ENCODE measurements at regions not wholly inside any gene's neighbourhood (a gene's known extent, or its start where the extent isn't known, plus 50 kb on each side); places are given as distances from the start of the nearest gene placed in this dataset.

DNA sequence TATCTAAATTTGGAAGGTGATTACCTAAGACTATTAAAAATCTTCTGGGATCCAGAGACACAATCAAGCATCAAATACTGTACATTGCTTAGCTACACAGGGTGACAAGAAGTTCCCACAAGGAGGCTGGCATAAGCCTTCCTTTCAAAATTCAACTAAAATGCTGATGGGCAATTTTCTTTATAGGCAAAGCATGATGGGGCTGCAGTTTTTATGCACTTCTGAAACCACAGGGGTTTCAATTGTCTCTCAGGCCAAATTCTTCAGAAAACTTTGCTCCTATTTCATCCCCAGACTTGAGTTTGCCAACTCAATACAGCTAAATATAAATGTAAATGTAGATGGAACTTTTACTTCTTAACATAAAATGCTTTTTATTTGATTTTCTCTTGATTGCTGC, 241.6 kb downstream of the ZPLD1 start:
- Histone ChIP-seq H3K4me1 (no peaks in the 10 kb centered on the region), H3K9me3 (no peaks in the 10 kb centered on the region)

GRCh38 chr3:102682741-102683140, 247.9 kb downstream of the ZPLD1 start:
- H3K4me3 ChIP-seq = no peak overlapping the region
- no peaks in the 10 kb centered on the region for H3K4me1 ChIP-seq
- H3K27ac ChIP-seq = no peak overlapping the region
- no peaks in the 10 kb centered on the region for H3K9me3 ChIP-seq
- no peaks in the 10 kb centered on the region for H3K27me3 ChIP-seq
- no peaks in the 10 kb centered on the region for H3K36me3 ChIP-seq
- TF ChIP-seq POLR2A (IDR thresholded peaks at IDR 0.05) = no peak
- TF ChIP-seq, protein P1, sequence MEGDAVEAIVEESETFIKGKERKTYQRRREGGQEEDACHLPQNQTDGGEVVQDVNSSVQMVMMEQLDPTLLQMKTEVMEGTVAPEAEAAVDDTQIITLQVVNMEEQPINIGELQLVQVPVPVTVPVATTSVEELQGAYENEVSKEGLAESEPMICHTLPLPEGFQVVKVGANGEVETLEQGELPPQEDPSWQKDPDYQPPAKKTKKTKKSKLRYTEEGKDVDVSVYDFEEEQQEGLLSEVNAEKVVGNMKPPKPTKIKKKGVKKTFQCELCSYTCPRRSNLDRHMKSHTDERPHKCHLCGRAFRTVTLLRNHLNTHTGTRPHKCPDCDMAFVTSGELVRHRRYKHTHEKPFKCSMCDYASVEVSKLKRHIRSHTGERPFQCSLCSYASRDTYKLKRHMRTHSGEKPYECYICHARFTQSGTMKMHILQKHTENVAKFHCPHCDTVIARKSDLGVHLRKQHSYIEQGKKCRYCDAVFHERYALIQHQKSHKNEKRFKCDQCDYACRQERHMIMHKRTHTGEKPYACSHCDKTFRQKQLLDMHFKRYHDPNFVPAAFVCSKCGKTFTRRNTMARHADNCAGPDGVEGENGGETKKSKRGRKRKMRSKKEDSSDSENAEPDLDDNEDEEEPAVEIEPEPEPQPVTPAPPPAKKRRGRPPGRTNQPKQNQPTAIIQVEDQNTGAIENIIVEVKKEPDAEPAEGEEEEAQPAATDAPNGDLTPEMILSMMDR (IDR thresholded peaks at IDR 0.05) = no peak
- no peak for DNase-seq
- intact Hi-C loops (cut with DNase I; ENCODE audit: low total_unique reads) = no loop called here

More for the DNA sequence above, 241.6 kb downstream of the ZPLD1 start:
- Histone ChIP-seq H3K27me3 (no peaks in the 10 kb centered on the region), H3K4me3 (no peak overlapping the region), H3K27ac (no peak overlapping the region), H3K36me3 (no peaks in the 10 kb centered on the region)
- TF ChIP-seq POLR2A (IDR thresholded peaks at IDR 0.05) = no peak
- TF ChIP-seq, protein P1 (IDR thresholded peaks at IDR 0.05) = no peak
- no peak for DNase-seq
- intact Hi-C loops (cut with DNase I; ENCODE audit: low total_unique reads) = no loop called here

DNA sequence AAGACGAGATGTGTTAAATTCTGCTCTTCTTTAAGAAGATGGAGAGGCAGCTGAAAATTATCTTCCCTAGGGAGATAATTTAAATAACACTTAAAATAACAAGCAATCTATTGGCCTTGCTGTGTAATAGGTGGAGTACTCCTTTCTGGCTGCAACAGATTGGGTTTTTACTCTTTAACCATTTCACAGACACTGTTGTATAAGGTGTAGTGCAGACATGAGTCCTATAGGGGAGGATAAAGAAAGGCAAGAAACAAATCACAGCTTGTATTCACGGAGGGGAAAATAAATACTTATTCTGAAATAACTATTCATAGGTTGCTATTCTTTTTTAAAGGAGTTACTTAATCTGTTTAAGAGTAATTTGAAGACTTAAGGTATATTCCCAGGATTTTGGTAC, 252.0 kb downstream of the ZPLD1 start:
- TF ChIP-seq, protein P1 (IDR thresholded peaks at IDR 0.05) = no peak
- TF ChIP-seq POLR2A (IDR thresholded peaks at IDR 0.05) = no peak
- no peak overlapping the region for H3K27ac ChIP-seq
- intact Hi-C loops (cut with DNase I; ENCODE audit: low total_unique reads) = no loop called here

GRCh38 chr3:102687851-102688555, 253.2 kb downstream of the ZPLD1 start:
- H3K4me3 ChIP-seq = no peak overlapping the region
- H3K9me3 ChIP-seq = no peaks in the 10 kb centered on the region
- TF ChIP-seq, protein P1 (IDR thresholded peaks at IDR 0.05) = no peak
- TF ChIP-seq POLR2A (IDR thresholded peaks at IDR 0.05) = no peak
- H3K4me1 ChIP-seq = no peaks in the 10 kb centered on the region
- intact Hi-C loops (cut with DNase I; ENCODE audit: low total_unique reads) = no loop called here
- no peaks in the 10 kb centered on the region for H3K27me3 ChIP-seq
- no peak for DNase-seq
- H3K36me3 ChIP-seq = no peaks in the 10 kb centered on the region
- no peak overlapping the region for H3K27ac ChIP-seq

More for the DNA sequence above, 252.0 kb downstream of the ZPLD1 start:
- no peaks in the 10 kb centered on the region for H3K4me1 ChIP-seq
- no peak overlapping the region for H3K4me3 ChIP-seq
- no peak for DNase-seq
- no peaks in the 10 kb centered on the region for H3K27me3 ChIP-seq
- no peaks in the 10 kb centered on the region for H3K9me3 ChIP-seq
- H3K36me3 ChIP-seq = no peaks in the 10 kb centered on the region

DNA sequence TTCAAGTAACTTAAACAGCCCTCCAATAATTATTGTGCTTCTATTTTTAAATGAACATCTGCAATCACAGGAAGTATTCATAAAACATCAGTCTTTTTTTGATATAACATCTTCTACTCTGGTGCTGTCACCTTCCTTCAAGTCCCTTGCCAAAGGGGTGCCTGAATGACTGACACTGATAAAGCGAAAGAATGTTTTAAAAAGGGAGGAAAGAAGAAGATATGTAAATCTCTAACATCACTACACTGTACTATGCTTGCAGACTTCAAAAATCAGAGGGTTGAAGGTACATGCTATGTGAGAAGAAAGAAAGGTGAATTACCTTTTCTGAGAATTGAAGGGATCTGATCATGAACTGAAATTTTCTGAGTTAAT, 253.7 kb downstream of the ZPLD1 start:
- TF ChIP-seq POLR2A (IDR thresholded peaks at IDR 0.05) = no peak
- TF ChIP-seq, protein P1 (IDR thresholded peaks at IDR 0.05) = no peak

More for the DNA sequence above, 253.7 kb downstream of the ZPLD1 start:
- no peak overlapping the region for H3K27ac ChIP-seq
- intact Hi-C loops (cut with DNase I; ENCODE audit: low total_unique reads) = no loop called here
- H3K4me1 ChIP-seq = no peaks in the 10 kb centered on the region
- H3K4me3 ChIP-seq = no peak overlapping the region
- no peaks in the 10 kb centered on the region for H3K9me3 ChIP-seq
- H3K27me3 ChIP-seq = no peaks in the 10 kb centered on the region
- no peaks in the 10 kb centered on the region for H3K36me3 ChIP-seq
- no peak for DNase-seq
